Naive B cell (primary cell): ENCODE measurements at regions not wholly inside any gene's neighbourhood (a gene's known extent, or its start where the extent isn't known, plus 50 kb on each side); places are given as distances from the start of the nearest gene placed in this dataset.
"Not testable (repeated sequence)": the region's sequence is repeated elsewhere in the genome, so short reads cannot be mapped to it uniquely, and the experiment has no call there.

Experiments
- ATAC-seq, 2 donors: fragments of 150-1000 bp; cut with Tn5 transposase; 2 replicates each; pipeline ENCODE4 v1.10.0; 2021; ENCODE audit warnings: low read depth in 2 of 2, mild to moderate bottlenecking in 2 of 2, moderate library complexity in 2 of 2
- DNase-seq: peaks from one replicate; pipeline ENCODE4 v3.0.0; 2022
- H3K27ac Mint-ChIP-seq, 6 donors: one replicate each; pipeline ENCODE4 v1.8.0; 2020 to 2022; ENCODE audit warnings: mild to moderate bottlenecking in 6 of 6, mixed read lengths in 6 of 6, moderate library complexity in 5 of 6, inconsistent platforms in 2 of 6
- H3K27me3 Mint-ChIP-seq, 3 donors: one replicate each; pipeline ENCODE4 v1.8.0; 2021 to 2022; ENCODE audit warnings: mixed read lengths in 3 of 3, mild to moderate bottlenecking in 1 of 3
- H3K36me3 Mint-ChIP-seq, 2 donors: one replicate each; pipeline ENCODE4 v1.8.0; 2020 to 2022; ENCODE audit warnings: mixed read lengths in 2 of 2, inconsistent platforms in 1 of 2, mild to moderate bottlenecking in 1 of 2
- H3K4me1 Mint-ChIP-seq, 3 donors: one replicate each; pipeline ENCODE4 v1.8.0; 2020 to 2022; ENCODE audit warnings: mixed read lengths in 3 of 3, inconsistent platforms in 1 of 3, mild to moderate bottlenecking in 1 of 3, moderate library complexity in 1 of 3
- H3K4me3 Mint-ChIP-seq, 8 donors: one replicate each; pipeline ENCODE4 v1.8.0; 2020 to 2022; ENCODE audit warnings: mild to moderate bottlenecking in 8 of 8, mixed read lengths in 8 of 8, moderate library complexity in 8 of 8, inconsistent platforms in 2 of 8
- H3K9me3 Mint-ChIP-seq, 7 donors: one replicate each; pipeline ENCODE4 v1.8.0; 2020 to 2022; ENCODE audit warnings: mixed read lengths in 7 of 7, mild to moderate bottlenecking in 5 of 7, inconsistent platforms in 2 of 7, moderate library complexity in 1 of 7

DNA sequence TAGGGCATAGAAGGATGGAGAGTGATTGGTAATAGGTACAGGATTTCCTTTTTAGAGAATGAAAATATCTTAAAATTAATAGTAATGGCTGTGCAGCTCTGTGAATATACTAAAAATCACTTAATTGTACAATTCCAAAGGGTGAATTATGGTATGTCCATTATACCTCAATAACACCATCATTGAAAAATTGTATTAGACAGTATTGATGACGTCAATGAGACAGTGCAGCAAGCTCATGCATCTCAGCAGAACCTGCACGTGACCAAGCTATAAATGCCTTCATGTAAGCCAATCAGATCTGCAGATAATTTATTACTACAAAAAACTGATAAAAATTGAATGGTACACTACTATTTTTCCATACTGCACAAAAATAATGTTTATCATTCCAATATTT lies 354.4 kb upstream of the CDH19 start:
- Mint-ChIP-seq H3K4me1 (no peaks in the 10 kb centered on the region), H3K36me3 (no peaks in the 10 kb centered on the region), H3K4me3 (no peak overlapping the region), H3K9me3 (peaks cover 0 to 3% (median 0%) of the 10 kb centered on the region in 7 donors), H3K27me3 (no peaks in the 10 kb centered on the region), H3K27ac (no peak overlapping the region)
- ATAC-seq (no peak), DNase-seq (no peak)

DNA sequence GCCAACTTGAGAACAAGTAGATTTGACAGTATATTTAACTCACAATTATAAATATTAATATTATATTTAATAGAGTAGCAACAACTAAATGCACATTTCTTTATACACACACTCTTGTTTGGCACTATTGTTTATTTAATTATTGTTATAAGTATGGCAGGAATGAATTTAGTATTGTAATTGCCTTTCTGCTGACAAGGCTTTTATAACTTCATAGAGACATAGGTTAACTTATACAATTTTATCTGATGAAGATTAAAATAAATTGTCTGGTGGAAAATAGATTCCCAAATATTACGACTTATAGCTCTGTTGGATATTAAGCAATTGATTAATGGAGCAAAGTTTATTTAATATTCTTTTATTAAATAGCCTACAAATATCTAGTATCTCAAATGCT lies 347.9 kb upstream of the CDH19 start:
- Mint-ChIP-seq H3K4me1 (no peaks in the 10 kb centered on the region), H3K4me3 (no peak overlapping the region), H3K36me3 (no peaks in the 10 kb centered on the region), H3K9me3 (peaks cover 2 to 14% (median 6%) of the 10 kb centered on the region in 7 donors), H3K27me3 (no peaks in the 10 kb centered on the region), H3K27ac (no peak overlapping the region)
- no peak for ATAC-seq
- no peak for DNase-seq

- Mint-ChIP-seq H3K27ac (no peak overlapping the region), H3K4me1 (no peaks in the 10 kb centered on the region)
Measured at GRCh38 chr18:66949419-66949818, 345.5 kb upstream of the CDH19 start.

DNA sequence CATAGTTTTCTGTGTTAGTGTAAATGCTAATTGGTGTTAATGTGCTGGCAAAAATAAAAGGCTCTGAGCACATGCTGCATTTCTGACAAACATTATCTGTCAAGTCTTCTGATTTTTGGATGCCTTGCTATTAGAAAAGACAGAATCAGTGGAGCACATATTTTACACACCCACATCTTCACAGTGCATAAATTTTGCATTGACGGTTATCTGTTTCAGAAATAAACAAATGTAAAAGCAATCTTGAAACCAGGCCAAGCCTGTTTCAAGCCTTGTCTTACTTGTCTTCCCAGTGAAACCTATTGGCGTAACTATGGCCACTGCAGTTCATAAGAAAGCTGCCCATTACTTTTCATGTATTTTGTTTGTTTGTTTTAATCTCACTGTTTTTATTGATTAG lies 333.7 kb upstream of the CDH19 start:
- Mint-ChIP-seq H3K27me3 (no peaks in the 10 kb centered on the region), H3K9me3 (peaks cover 0 to 12% (median 1%) of the 10 kb centered on the region in 7 donors), H3K27ac (no peak overlapping the region), H3K36me3 (peaks cover 0 to 7% of the 10 kb centered on the region in 2 donors), H3K4me1 (no peaks in the 10 kb centered on the region), H3K4me3 (no peak overlapping the region)
- ATAC-seq (no peak), DNase-seq (no peak)

More at GRCh38 chr18:66949419-66949818, 345.5 kb upstream of the CDH19 start:
- Mint-ChIP-seq H3K27me3 (no peaks in the 10 kb centered on the region), H3K4me3 (no peak overlapping the region), H3K9me3 (peaks cover 2 to 18% (median 10%) of the 10 kb centered on the region in 7 donors), H3K36me3 (no peaks in the 10 kb centered on the region)
- DNase-seq (no peak), ATAC-seq (no peak)

DNA sequence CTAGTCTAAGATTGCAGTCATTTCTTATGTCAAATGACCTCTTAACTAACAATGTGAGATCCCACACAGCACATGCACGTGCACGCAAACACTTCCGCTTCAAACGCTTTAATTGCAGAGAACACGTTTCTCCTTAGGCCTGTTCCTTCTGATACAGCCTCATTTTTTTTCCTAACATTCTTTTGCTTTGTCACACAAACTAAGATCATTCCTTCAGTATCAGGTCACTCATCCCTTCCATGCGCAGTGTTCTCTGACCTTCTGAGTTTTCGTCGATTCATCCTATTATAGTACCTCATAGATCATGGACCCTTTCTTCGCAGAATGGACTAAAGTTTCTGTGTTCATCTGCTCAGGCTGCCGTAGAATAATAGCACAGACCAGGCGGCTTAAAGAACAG lies 327.1 kb upstream of the CDH19 start:
- peak overlapping the region in 1 of 6 donors; percentile 25 for H3K27ac Mint-ChIP-seq
- H3K9me3 Mint-ChIP-seq = peaks cover 0 to 2% (median 0%) of the 10 kb centered on the region in 7 donors
- H3K4me1 Mint-ChIP-seq = no peaks in the 10 kb centered on the region
- H3K4me3 Mint-ChIP-seq = no peak overlapping the region
- ATAC-seq (no peak), DNase-seq (no peak)
- no peaks in the 10 kb centered on the region for H3K36me3 Mint-ChIP-seq
- no peaks in the 10 kb centered on the region for H3K27me3 Mint-ChIP-seq

- H3K4me3 Mint-ChIP-seq = no peak overlapping the region
- H3K27ac Mint-ChIP-seq = peak overlapping the region in 1 of 6 donors; percentile 21
- H3K36me3 Mint-ChIP-seq = no peaks in the 10 kb centered on the region
- ATAC-seq (no peak), DNase-seq (no peak)
- H3K9me3 Mint-ChIP-seq = no peaks in the 10 kb centered on the region
- H3K4me1 Mint-ChIP-seq = no peaks in the 10 kb centered on the region
- H3K27me3 Mint-ChIP-seq = no peaks in the 10 kb centered on the region
Measured at GRCh38 chr18:66916834-66917233, 312.9 kb upstream of the CDH19 start.

DNA sequence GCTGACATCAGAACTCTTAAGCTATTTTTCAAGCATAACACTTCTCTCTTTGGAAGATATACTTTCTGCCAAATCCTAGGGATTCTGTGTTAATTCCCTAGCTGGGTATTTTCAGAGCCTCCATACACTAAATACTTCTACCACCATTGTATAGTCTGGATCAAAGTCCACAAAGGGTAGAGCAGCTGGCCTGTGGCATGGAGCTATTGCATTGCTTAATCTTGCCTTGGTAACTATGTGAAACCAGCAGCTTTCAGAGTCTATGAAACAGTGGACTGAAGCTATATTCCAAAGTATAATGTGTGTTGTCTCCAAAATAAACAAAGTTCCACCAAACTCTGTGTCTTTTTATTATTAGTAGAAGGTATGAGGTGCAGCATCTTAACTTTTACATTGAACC lies 296.9 kb upstream of the CDH19 start:
- Mint-ChIP-seq H3K4me3 (no peak overlapping the region), H3K4me1 (no peaks in the 10 kb centered on the region), H3K36me3 (no peaks in the 10 kb centered on the region), H3K27ac (no peak overlapping the region), H3K9me3 (peaks cover 0 to 3% (median 0%) of the 10 kb centered on the region in 7 donors), H3K27me3 (no peaks in the 10 kb centered on the region)
- DNase-seq = no peak
- no peak for ATAC-seq

GRCh38 chr18:66895631-66896030 lies 291.7 kb upstream of the CDH19 start:
- DNase-seq (no peak), ATAC-seq (no peak)
- H3K9me3 Mint-ChIP-seq = peaks cover 0 to 3% (median 0%) of the 10 kb centered on the region in 7 donors
- no peak overlapping the region for H3K27ac Mint-ChIP-seq
- no peaks in the 10 kb centered on the region for H3K27me3 Mint-ChIP-seq
- H3K4me3 Mint-ChIP-seq = no peak overlapping the region
- H3K36me3 Mint-ChIP-seq = no peaks in the 10 kb centered on the region
- H3K4me1 Mint-ChIP-seq = no peaks in the 10 kb centered on the region

GRCh38 chr18:66894851-66895250 lies 291.0 kb upstream of the CDH19 start:
- DNase-seq (no peak), ATAC-seq (no peak)
- H3K4me3 Mint-ChIP-seq = no peak overlapping the region
- H3K4me1 Mint-ChIP-seq = no peaks in the 10 kb centered on the region
- no peaks in the 10 kb centered on the region for H3K27me3 Mint-ChIP-seq
- H3K27ac Mint-ChIP-seq = no peak overlapping the region
- no peaks in the 10 kb centered on the region for H3K36me3 Mint-ChIP-seq
- H3K9me3 Mint-ChIP-seq = peaks cover 0 to 3% (median 0%) of the 10 kb centered on the region in 7 donors

GRCh38 chr18:66892388-66892787 lies 288.5 kb upstream of the CDH19 start:
- not testable (repeated sequence) for H3K27ac Mint-ChIP-seq, DNase-seq, H3K4me3 Mint-ChIP-seq, H3K36me3 Mint-ChIP-seq, H3K27me3 Mint-ChIP-seq, ATAC-seq, H3K4me1 Mint-ChIP-seq, H3K9me3 Mint-ChIP-seq

DNA sequence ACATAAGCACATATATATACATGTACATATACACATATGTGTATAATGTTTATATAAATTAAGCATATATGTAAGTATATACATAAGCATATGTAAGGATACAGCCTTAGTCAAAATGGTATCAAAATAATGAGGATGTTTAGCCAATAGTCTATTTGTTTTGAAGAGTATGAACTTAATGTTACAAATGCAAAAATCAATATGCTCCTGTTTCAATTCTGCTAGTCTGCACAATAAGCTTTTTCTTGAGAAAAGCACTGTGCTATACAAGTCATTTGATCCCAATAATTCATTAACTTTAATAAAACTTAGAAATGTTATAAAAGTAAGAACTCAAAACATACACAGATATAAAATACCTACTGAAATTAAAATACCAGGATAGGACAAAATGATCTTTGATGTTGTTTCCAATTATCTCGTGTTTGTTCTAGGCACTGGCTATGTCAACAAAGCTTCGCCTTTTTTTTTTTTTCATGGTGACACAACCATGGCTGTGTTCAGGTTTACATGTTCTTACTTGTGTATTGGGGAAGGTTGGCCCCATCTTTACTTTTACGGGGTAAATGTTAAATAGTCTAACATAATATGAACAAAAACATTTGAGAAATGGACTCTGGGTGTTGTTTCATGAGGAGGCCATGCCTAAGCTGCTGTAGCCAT lies 271.1 kb upstream of the CDH19 start:
- no peaks in the 10 kb centered on the region for H3K36me3 Mint-ChIP-seq
- H3K4me3 Mint-ChIP-seq = no peak overlapping the region
- H3K4me1 Mint-ChIP-seq = no peaks in the 10 kb centered on the region
- no peak overlapping the region for H3K27ac Mint-ChIP-seq
- no peak for ATAC-seq
- H3K9me3 Mint-ChIP-seq = no peaks in the 10 kb centered on the region
- no peak for DNase-seq
- H3K27me3 Mint-ChIP-seq = no peaks in the 10 kb centered on the region

DNA sequence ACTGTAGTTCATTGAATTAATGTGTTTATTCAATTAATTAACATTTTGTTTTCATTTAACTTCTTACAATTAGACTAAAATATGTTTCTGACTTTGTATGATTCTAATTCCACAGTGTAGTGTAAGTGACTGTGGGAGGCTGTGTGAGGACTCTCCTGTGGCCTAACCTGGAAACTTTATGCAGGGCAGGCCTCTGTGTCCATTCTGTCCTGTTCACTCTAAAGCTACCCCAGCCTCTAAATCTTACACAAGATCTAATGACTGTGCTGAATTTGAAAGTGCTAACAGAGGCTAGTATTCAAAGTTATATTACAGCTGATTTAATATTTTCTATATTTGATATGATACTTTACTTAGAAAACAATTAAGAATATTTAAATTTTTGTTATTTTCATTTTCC lies 270.5 kb upstream of the CDH19 start:
- H3K4me3 Mint-ChIP-seq = no peak overlapping the region
- H3K4me1 Mint-ChIP-seq = no peaks in the 10 kb centered on the region
- no peaks in the 10 kb centered on the region for H3K9me3 Mint-ChIP-seq
- ATAC-seq (no peak), DNase-seq (no peak)
- no peaks in the 10 kb centered on the region for H3K27me3 Mint-ChIP-seq
- H3K27ac Mint-ChIP-seq = no peak overlapping the region
- H3K36me3 Mint-ChIP-seq = no peaks in the 10 kb centered on the region

DNA sequence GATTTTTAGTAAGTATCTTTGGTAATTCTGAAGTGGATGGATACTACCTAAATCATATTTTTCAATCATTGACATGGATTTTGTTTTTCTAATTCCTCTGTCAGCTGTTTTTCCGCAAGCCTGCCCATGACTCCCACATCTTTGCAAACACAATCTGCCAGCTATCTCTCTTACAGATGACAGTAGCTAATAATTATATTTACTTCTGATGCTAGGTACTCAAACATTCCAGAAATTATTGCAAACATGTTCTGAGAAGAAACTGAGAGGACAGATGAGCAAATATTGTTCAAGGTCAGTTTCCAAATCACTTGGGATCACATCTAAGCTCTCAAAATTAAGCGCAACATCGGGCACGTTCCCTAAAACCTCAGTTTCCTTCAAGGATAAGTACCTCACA lies 270.0 kb upstream of the CDH19 start:
- Mint-ChIP-seq H3K27ac (no peak overlapping the region), H3K4me3 (no peak overlapping the region), H3K9me3 (no peaks in the 10 kb centered on the region), H3K4me1 (no peaks in the 10 kb centered on the region), H3K36me3 (no peaks in the 10 kb centered on the region), H3K27me3 (no peaks in the 10 kb centered on the region)
- ATAC-seq (no peak), DNase-seq (no peak)

DNA sequence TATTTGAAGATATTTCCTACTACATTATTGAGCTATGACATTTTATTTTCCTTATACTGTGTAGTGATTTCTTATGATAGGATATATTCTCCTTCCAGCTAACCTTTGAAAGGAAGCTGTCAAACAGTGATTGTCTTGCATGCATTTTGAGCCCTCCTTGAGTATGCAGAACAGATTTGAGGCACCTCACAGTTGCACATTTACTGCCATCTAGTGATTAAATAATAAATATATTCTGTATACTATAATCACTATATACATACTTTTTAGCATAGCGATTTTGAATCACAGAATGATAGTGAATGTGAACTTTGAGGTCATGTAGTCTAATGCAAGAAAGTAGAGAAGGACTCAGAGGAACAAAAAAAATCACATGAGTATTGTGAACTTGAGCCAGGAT lies 268.4 kb upstream of the CDH19 start:
- Mint-ChIP-seq H3K27ac (no peak overlapping the region), H3K27me3 (no peaks in the 10 kb centered on the region), H3K4me1 (no peaks in the 10 kb centered on the region), H3K4me3 (no peak overlapping the region), H3K9me3 (no peaks in the 10 kb centered on the region), H3K36me3 (no peaks in the 10 kb centered on the region)
- ATAC-seq (no peak), DNase-seq (no peak)

DNA sequence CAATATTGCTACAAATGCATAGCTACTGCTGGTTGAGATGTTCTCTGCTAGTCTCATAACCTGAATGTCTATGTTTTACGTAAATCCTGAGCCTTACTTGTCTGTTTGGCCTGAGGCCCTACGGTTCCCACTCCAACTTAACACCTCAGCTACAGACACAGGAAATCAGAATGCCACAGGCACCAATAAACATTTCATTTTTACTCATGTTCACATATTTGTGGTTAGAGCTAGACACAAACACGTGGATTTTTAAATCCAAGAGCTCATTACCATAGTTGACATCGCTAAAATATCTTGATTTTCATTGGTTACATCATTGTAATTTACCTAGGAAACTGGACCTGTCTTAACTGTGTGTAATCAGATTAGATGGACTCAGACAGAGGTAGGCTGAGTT lies 263.8 kb upstream of the CDH19 start:
- no peaks in the 10 kb centered on the region for H3K9me3 Mint-ChIP-seq
- DNase-seq = no peak
- H3K27me3 Mint-ChIP-seq = no peaks in the 10 kb centered on the region
- no peak for ATAC-seq
- H3K27ac Mint-ChIP-seq = no peak overlapping the region
- H3K4me3 Mint-ChIP-seq = no peak overlapping the region
- H3K4me1 Mint-ChIP-seq = no peaks in the 10 kb centered on the region
- H3K36me3 Mint-ChIP-seq = no peaks in the 10 kb centered on the region
